ENCODE measurements at regions not wholly inside any gene's neighbourhood (a gene's known extent, or its start where the extent isn't known, plus 50 kb on each side); places are given as distances from the start of the nearest gene placed in this dataset.

DNA sequence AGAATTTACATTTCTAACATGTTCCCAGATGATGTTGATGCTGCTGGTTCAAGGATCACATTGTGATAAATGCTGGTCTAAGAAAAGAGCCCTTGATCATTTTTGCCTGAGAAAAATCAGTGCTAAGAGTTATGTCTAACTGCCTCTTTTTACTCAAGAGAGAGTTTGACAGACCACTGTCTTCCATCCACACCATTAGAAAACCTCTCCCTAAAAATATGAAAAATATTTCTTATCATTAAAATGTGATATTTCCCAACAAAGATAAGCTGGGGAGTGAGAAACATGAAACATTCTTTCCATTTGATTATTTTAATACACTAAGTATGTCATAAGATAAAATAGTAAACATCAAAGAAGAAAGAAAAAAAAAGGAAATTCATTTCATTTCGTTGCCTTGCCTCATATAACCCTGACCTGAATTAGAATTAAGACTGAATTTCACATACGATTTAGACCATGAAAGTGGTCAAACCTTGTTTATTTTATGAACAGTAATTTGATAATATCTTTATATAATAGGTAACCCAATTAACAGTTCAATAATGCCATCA is 471.8 kb upstream of the ARHGEF26 start:
- Histone ChIP-seq H3K9me3 (ENCODE audit: control extremely low read depth in 1 of 5, control insufficient read depth in 4 of 5, insufficient read depth in 2 of 5, low read depth in 1 of 5, low read length in 4 of 5) (no peaks in the 10 kb centered on the region), H3K27ac (ENCODE audit: insufficient read depth in 1 of 2, low read depth in 1 of 2, low read length in 2 of 2, poor library complexity in 1 of 2, severe bottlenecking in 2 of 2) (no peak overlapping the region), H3K4me3 (ENCODE audit: control insufficient read depth in 1 of 7, extremely low read depth in 1 of 7, insufficient read depth in 4 of 7, low read depth in 2 of 7, low read length in 6 of 7) (no peak overlapping the region), H3K27me3 (replicated peaks in 2 of 5; ENCODE audit: control insufficient read depth in 4 of 5, insufficient read depth in 5 of 5, low read length in 4 of 5) (no peaks in the 10 kb centered on the region), H3K4me1 (ENCODE audit: control extremely low read depth in 1 of 4, control insufficient read depth in 4 of 4, insufficient read depth in 4 of 4, low read length in 3 of 4) (no peaks in the 10 kb centered on the region), H3K36me3 (ENCODE audit: control insufficient read depth in 4 of 4, insufficient read depth in 4 of 4, low read length in 3 of 4) (no peaks in the 10 kb centered on the region)
- no CpG with 5 or more reads among the region's 2 CpGs for WGBS (ENCODE audit: insufficient coverage)
- POLR2A ChIA-PET, result interaction anchor here (0.6 kb wide), 1 partner anchor 80 kb away, joined by 3 read pairs; no protein-coding TSS in a partner anchor
- no peak for DNase-seq
- CTCF ChIA-PET, result interaction anchor here (0.6 kb wide), 1 partner anchor 432 kb away, joined by 3 read pairs; no protein-coding TSS in a partner anchor

DNA sequence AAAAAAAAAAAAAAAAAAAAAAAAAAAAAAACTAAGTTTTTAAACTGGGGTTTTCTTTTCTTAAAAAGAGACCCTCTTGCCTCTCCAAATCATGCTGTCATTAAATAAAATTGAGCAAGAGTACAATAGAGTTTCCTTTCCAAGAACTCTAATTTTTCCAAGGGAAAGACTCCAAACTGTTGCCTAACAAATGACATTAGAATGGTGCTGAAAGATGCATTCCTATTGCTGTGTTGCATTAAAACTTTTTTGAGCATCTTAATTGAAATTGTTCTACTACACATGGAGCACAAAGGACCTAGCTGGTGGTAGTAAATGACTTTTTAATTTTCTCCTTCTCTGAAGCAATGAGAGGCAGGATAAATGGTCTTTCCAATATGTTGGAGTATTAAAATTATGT is 469.1 kb upstream of the ARHGEF26 start:
- H3K9me3 ChIP-seq (ENCODE audit: control extremely low read depth in 1 of 5, control insufficient read depth in 4 of 5, insufficient read depth in 2 of 5, low read depth in 1 of 5, low read length in 4 of 5), result no peaks in the 10 kb centered on the region
- CTCF ChIA-PET, result no interaction called here
- no peak overlapping the region for H3K4me3 ChIP-seq (ENCODE audit: control insufficient read depth in 1 of 7, extremely low read depth in 1 of 7, insufficient read depth in 4 of 7, low read depth in 2 of 7, low read length in 6 of 7)
- no peak overlapping the region for H3K27ac ChIP-seq (ENCODE audit: insufficient read depth in 1 of 2, low read depth in 1 of 2, low read length in 2 of 2, poor library complexity in 1 of 2, severe bottlenecking in 2 of 2)
- no peaks in the 10 kb centered on the region for H3K4me1 ChIP-seq (ENCODE audit: control extremely low read depth in 1 of 4, control insufficient read depth in 4 of 4, insufficient read depth in 4 of 4, low read length in 3 of 4)
- POLR2A ChIA-PET, result no interaction called here
- no peaks in the 10 kb centered on the region for H3K36me3 ChIP-seq (ENCODE audit: control insufficient read depth in 4 of 4, insufficient read depth in 4 of 4, low read length in 3 of 4)
- H3K27me3 ChIP-seq (replicated peaks in 2 of 5; ENCODE audit: control insufficient read depth in 4 of 5, insufficient read depth in 5 of 5, low read length in 4 of 5), result no peaks in the 10 kb centered on the region
- DNase-seq, result no peak

DNA sequence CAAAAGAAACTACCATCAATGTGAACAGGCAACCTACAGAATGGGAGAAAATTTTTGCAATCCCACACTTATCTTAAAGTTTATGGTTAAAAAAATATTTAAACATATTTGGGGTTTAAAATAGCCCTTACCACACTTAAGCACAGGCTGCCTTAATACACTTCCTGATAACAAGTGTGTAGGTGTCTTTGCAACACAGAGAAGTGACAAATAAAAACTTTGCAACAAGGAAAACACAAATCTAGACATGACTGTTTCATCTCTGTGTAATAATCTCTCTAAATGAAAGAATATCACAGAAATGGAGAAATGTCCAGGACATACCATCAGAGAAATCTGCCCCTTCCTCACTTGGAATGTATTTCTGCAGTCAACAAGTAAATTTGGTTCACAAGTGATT is 464.1 kb upstream of the ARHGEF26 start:
- no peak overlapping the region for H3K4me3 ChIP-seq (ENCODE audit: control insufficient read depth in 1 of 7, extremely low read depth in 1 of 7, insufficient read depth in 4 of 7, low read depth in 2 of 7, low read length in 6 of 7)
- H3K9me3 ChIP-seq (ENCODE audit: control extremely low read depth in 1 of 5, control insufficient read depth in 4 of 5, insufficient read depth in 2 of 5, low read depth in 1 of 5, low read length in 4 of 5), result peaks cover 0 to 1% (median 0%) of the 10 kb centered on the region in 5 experiments
- no peak overlapping the region for H3K27ac ChIP-seq (ENCODE audit: insufficient read depth in 1 of 2, low read depth in 1 of 2, low read length in 2 of 2, poor library complexity in 1 of 2, severe bottlenecking in 2 of 2)
- no peak for DNase-seq
- H3K4me1 ChIP-seq (ENCODE audit: control extremely low read depth in 1 of 4, control insufficient read depth in 4 of 4, insufficient read depth in 4 of 4, low read length in 3 of 4), result no peaks in the 10 kb centered on the region
- POLR2A ChIA-PET, result no interaction called here
- CTCF ChIA-PET, result no interaction called here
- H3K36me3 ChIP-seq (ENCODE audit: control insufficient read depth in 4 of 4, insufficient read depth in 4 of 4, low read length in 3 of 4), result no peaks in the 10 kb centered on the region
- no peaks in the 10 kb centered on the region for H3K27me3 ChIP-seq (replicated peaks in 2 of 5; ENCODE audit: control insufficient read depth in 4 of 5, insufficient read depth in 5 of 5, low read length in 4 of 5)

DNA sequence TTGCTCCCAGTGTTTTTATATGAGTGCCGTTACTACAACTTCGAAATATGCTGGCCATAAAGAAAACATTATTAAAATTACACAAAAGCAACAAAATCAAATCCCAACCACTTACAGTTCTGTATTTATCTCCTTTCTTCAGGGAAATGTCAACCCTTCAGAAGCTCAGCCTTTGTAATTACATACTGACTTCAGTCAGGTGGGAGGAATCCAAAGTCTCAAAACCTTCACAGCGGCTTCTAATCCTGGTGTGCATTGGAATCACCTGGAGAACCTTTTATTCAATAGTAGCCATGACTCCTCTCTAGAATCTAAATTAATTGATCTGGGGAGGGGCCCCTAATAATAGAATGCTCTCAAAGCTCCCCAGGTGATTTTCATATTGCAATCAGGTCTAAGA is 463.7 kb upstream of the ARHGEF26 start:
- Histone ChIP-seq H3K27ac (ENCODE audit: insufficient read depth in 1 of 2, low read depth in 1 of 2, low read length in 2 of 2, poor library complexity in 1 of 2, severe bottlenecking in 2 of 2) (no peak overlapping the region), H3K36me3 (ENCODE audit: control insufficient read depth in 4 of 4, insufficient read depth in 4 of 4, low read length in 3 of 4) (no peaks in the 10 kb centered on the region), H3K4me3 (ENCODE audit: control insufficient read depth in 1 of 7, extremely low read depth in 1 of 7, insufficient read depth in 4 of 7, low read depth in 2 of 7, low read length in 6 of 7) (no peak overlapping the region), H3K27me3 (replicated peaks in 2 of 5; ENCODE audit: control insufficient read depth in 4 of 5, insufficient read depth in 5 of 5, low read length in 4 of 5) (no peaks in the 10 kb centered on the region), H3K4me1 (ENCODE audit: control extremely low read depth in 1 of 4, control insufficient read depth in 4 of 4, insufficient read depth in 4 of 4, low read length in 3 of 4) (no peaks in the 10 kb centered on the region), H3K9me3 (ENCODE audit: control extremely low read depth in 1 of 5, control insufficient read depth in 4 of 5, insufficient read depth in 2 of 5, low read depth in 1 of 5, low read length in 4 of 5) (peaks cover 0 to 1% (median 0%) of the 10 kb centered on the region in 5 experiments)
- 100% methylated on average over 3 of the region's 3 CpGs for WGBS (ENCODE audit: insufficient coverage)
- DNase-seq, result no peak
- POLR2A ChIA-PET, result no interaction called here
- CTCF ChIA-PET, result no interaction called here

DNA sequence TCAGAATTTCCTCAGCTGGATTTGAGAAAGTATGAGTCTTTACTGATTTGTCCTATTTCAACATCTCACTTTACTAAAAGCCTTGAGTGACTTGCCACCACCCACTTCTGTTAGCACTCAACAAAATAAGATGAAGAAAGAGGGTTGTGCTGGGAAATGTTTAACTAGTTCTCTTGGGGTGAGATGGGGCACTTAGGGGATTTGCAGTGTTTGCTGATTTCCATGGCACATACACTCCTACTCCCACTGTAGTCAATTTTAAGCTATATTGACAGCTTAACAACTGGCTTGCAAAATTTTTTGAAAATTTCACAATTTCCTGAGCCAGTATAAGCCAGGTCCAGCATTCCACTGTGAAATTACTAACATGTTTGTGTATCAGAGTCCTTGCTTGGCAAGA is 463.1 kb upstream of the ARHGEF26 start:
- H3K9me3 ChIP-seq (ENCODE audit: control extremely low read depth in 1 of 5, control insufficient read depth in 4 of 5, insufficient read depth in 2 of 5, low read depth in 1 of 5, low read length in 4 of 5), result peaks cover 0 to 1% (median 0%) of the 10 kb centered on the region in 5 experiments
- no peak overlapping the region for H3K27ac ChIP-seq (ENCODE audit: insufficient read depth in 1 of 2, low read depth in 1 of 2, low read length in 2 of 2, poor library complexity in 1 of 2, severe bottlenecking in 2 of 2)
- POLR2A ChIA-PET, result no interaction called here
- DNase-seq, result no peak
- H3K4me1 ChIP-seq (ENCODE audit: control extremely low read depth in 1 of 4, control insufficient read depth in 4 of 4, insufficient read depth in 4 of 4, low read length in 3 of 4), result no peaks in the 10 kb centered on the region
- CTCF ChIA-PET, result no interaction called here
- no peaks in the 10 kb centered on the region for H3K27me3 ChIP-seq (replicated peaks in 2 of 5; ENCODE audit: control insufficient read depth in 4 of 5, insufficient read depth in 5 of 5, low read length in 4 of 5)
- no peak overlapping the region for H3K4me3 ChIP-seq (ENCODE audit: control insufficient read depth in 1 of 7, extremely low read depth in 1 of 7, insufficient read depth in 4 of 7, low read depth in 2 of 7, low read length in 6 of 7)
- H3K36me3 ChIP-seq (ENCODE audit: control insufficient read depth in 4 of 4, insufficient read depth in 4 of 4, low read length in 3 of 4), result no peaks in the 10 kb centered on the region

DNA sequence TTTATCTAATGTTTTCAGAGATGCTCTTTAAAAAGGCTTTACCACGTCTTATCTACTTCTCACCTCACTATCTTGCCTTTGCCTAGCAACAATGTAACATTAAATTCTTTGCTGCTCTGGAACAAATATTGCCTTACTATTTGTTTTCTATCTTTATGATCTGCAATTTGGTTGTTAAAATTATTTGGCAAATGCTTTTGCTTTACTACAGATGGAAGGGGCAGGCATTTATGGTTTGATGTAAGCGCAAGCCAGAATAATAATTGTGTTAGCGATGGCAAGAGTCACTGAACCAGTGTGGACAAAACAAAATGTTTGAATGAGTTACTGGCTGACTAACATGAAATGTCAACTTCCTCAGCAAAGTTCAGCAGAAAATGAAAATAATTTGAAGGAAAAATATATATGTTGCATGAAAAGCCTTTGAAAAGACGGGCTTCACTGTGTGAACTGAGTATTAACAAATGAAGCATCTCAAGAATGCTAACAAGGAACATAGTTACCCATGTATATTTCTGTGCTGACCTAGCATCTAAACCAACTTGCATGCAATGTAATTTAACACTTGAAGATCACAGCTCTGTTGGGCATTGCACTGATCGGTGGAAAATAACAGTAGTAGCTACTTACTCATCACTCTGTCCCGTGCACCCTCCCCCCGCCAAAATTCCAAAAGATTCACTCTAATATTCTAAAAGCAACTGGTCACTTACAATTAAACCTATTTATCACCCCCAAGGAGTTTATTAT is 454.0 kb upstream of the ARHGEF26 start:
- Histone ChIP-seq H3K36me3 (ENCODE audit: control insufficient read depth in 4 of 4, insufficient read depth in 4 of 4, low read length in 3 of 4) (no peaks in the 10 kb centered on the region), H3K4me3 (ENCODE audit: control insufficient read depth in 1 of 7, extremely low read depth in 1 of 7, insufficient read depth in 4 of 7, low read depth in 2 of 7, low read length in 6 of 7) (no peak overlapping the region), H3K4me1 (ENCODE audit: control extremely low read depth in 1 of 4, control insufficient read depth in 4 of 4, insufficient read depth in 4 of 4, low read length in 3 of 4) (no peaks in the 10 kb centered on the region), H3K9me3 (ENCODE audit: control extremely low read depth in 1 of 5, control insufficient read depth in 4 of 5, insufficient read depth in 2 of 5, low read depth in 1 of 5, low read length in 4 of 5) (no peaks in the 10 kb centered on the region), H3K27me3 (replicated peaks in 2 of 5; ENCODE audit: control insufficient read depth in 4 of 5, insufficient read depth in 5 of 5, low read length in 4 of 5) (no peaks in the 10 kb centered on the region), H3K27ac (ENCODE audit: insufficient read depth in 1 of 2, low read depth in 1 of 2, low read length in 2 of 2, poor library complexity in 1 of 2, severe bottlenecking in 2 of 2) (no peak overlapping the region)
- POLR2A ChIA-PET, result no interaction called here
- WGBS (ENCODE audit: insufficient coverage), result 96% methylated on average over 3 of the region's 7 CpGs
- DNase-seq, result no peak
- CTCF ChIA-PET, result no interaction called here

DNA sequence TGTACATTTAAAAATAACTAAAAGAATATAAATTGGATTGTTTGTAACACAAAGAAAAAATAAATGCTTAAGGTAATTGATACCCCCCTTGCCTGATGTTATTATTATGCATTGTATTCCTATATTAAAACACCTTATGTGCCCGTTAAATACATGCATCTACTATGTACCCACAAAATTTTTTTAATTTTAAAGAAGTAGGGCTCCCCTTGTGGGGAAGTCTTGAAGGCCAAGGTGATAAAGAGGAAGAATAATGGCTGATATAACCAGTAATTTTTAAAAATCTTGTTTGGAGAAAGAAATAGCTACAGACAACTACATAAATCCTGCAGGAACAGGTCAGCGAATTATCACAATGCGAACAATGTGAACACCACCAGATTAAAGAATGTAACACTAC is 451.7 kb upstream of the ARHGEF26 start:
- no CpG with 5 or more reads among the region's 3 CpGs for WGBS (ENCODE audit: insufficient coverage)
- no peak for DNase-seq
- Histone ChIP-seq H3K27ac (ENCODE audit: insufficient read depth in 1 of 2, low read depth in 1 of 2, low read length in 2 of 2, poor library complexity in 1 of 2, severe bottlenecking in 2 of 2) (no peak overlapping the region), H3K36me3 (ENCODE audit: control insufficient read depth in 4 of 4, insufficient read depth in 4 of 4, low read length in 3 of 4) (no peaks in the 10 kb centered on the region), H3K4me3 (ENCODE audit: control insufficient read depth in 1 of 7, extremely low read depth in 1 of 7, insufficient read depth in 4 of 7, low read depth in 2 of 7, low read length in 6 of 7) (no peak overlapping the region), H3K4me1 (ENCODE audit: control extremely low read depth in 1 of 4, control insufficient read depth in 4 of 4, insufficient read depth in 4 of 4, low read length in 3 of 4) (no peaks in the 10 kb centered on the region), H3K9me3 (ENCODE audit: control extremely low read depth in 1 of 5, control insufficient read depth in 4 of 5, insufficient read depth in 2 of 5, low read depth in 1 of 5, low read length in 4 of 5) (no peaks in the 10 kb centered on the region), H3K27me3 (replicated peaks in 2 of 5; ENCODE audit: control insufficient read depth in 4 of 5, insufficient read depth in 5 of 5, low read length in 4 of 5) (no peaks in the 10 kb centered on the region)
- ChIA-PET POLR2A (no interaction called here), CTCF (no interaction called here)
